ENCODE measurements at regions not wholly inside any gene's neighbourhood (a gene's known extent, or its start where the extent isn't known, plus 50 kb on each side); places are given as distances from the start of the nearest gene placed in this dataset.

DNA sequence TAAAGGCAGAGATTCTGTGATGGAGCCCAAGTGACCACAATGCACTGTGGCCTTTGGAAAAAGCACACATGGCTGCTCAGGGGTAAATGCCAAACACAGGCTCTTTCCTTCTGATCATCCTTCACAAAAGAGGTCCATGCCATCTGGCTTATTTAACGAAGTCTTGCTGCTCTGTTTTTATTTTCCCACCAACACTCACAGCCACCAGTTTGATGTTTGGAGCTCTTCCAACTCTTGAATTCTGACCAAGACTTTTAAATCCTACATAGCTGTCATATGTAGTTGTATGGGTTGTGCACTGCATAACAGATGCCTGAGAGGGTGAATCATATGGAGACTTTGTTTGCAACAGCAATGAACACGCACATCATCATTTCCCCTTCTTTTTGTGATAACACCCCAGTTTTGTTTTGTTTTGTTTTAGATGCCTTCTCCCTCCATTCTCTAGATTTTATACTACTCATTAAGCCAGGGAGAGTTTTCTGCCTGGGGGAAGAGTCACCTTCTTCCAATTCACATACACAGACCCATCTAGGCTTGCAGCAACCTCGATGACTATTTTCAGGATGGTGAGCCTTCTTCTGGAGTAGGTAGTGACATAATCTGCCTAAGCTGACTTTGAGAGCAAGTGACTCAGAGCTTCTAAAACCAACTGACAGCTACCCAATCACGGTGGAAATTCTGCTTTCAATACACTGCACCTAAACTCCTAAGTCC, 145.2 kb upstream of the WSCD2 start:
- DNase-seq, result no peak

DNA sequence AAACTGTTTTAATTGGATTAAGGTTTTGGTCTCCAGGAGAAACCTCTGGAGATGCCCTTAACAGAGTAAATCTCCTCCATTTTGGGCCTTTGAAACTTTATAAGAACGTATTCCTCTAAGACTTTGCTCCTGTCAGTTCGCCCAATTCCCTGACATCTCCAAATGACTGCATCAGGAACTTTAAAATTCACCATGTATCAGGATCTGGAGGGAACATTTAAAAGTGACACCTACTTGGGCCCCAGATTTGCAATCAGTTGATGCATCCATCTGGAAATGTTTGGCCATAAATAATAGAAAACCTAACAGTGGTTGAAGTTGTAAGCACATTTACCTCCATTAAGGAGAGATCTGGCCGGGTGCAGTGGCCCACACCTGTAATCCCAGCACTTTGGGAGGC, 144.1 kb upstream of the WSCD2 start:
- no peak for DNase-seq

DNA sequence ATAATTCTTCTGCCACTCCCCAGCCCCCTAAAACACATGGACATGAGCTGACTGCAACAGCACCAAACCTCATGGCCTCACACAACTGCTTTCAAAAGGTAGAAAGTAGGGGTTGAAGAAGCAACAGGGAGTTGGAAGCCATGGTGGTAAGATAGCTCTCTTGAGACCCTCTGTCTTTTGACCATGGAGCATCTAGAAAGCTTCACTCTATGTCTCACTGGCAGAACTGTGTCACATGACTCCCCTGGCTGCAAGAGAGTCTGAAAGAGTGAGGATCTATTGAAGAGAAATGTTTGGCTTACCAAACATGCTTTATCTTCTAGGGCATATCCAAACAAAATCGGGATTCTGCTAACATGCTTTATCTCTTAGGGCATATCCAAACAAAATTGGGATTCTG, 142.9 kb upstream of the WSCD2 start:
- DNase-seq, result no peak

DNA sequence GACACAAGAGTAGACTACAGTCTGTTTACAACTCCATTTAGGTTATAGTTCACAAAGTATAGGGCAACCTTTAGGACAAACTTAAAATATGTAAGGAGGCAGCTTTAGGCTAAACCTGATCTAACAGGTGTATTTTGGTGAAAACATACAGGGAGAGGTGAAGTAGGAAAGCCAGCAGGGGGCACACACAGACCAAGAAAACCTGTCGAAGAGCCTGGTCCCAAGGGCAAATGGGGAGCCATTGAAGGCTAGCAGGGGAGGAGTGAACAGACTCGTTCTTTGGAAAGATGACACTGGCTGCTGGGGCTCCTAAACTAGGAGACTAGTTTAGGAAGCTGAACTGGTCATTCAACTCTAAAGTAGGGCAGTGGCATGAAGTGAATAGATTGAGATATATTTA, 138.8 kb upstream of the WSCD2 start:
- DNase-seq, result peak; percentile 74

DNA sequence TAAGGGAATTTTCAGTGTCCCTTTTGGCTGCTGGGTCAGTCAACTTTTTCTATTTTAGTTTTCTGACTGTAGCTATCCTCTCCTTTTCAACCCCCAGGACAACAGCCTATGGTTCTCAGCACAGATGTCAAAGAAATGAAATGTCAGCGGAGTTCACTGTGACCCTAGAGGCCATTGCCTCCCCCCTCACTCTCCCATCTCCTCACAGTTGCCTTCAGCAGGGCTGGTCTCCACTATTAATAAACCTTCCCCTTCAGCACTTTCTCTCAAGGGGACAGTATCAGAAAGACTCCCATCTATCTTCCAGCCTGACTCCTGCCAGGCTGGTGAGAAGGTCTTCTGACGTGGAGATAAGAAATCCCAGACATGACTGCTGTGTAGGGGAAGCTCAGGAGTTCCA, 137.1 kb upstream of the WSCD2 start:
- no peak for DNase-seq

DNA sequence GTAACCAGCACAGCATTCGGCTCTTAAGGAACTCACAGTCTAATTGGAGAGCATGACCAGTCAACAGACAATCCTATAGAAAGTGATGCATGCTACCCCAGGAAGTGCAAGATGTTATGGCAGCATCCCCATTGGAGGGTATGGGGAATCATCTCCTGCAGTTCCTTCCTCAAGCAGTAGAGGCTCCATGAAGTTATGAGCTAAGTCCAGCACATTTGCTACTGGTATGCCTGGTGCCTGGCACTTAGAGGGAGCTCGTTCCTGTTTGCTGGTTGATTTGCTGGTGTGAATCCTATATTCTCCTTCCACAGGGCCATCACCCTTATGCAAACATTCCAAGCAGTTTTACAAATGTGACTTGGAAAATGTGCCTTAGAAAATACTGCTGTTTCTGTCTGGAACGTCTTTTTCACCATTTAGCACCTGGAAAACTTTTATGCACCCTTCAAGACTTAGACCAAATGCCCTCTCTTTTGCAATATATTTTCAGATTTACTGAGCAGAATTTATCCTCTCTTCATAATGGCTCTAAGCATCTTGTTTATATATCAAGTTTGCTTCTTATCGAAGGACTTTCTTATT, 136.1 kb upstream of the WSCD2 start:
- peak; percentile 58 for DNase-seq

DNA sequence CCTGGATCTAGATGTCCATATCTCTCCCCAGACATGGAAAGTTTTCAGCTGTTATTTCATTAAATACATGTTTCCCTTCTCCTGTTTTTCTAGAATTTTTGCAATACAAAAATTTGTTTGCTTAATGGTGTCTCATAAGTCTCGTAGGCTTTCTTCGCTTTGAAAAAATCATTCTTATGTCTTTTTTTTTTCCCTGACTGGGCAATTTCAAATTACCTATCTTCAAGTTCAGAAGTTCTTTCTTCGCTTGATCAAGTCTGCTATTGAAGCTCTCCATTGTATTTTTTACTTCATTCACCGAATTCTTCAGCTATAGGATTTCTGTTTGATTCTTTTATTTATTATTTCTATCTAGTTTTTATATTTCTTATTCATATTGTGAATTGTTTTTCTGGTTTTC, 130.2 kb upstream of the WSCD2 start:
- no peak for DNase-seq

DNA sequence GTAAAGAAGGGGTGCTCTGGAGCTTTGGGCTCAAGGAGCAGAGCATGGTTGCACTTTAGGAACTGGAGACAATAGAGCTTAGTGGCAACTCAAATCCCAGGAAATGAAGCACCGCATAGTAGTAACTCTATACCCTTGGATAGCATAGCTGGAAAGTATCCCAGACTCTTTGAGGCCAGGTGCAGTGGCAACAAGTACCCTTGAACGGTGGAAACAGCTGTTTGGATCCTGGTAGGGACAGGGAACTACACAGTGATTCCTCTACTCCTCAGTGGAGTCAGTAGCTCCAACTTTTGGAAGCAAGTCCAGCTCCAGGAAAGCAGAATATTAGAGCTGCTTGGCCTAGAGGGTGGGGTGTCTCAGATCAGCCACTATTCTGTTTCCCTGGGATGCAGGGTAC, 129.0 kb upstream of the WSCD2 start:
- no peak for DNase-seq

DNA sequence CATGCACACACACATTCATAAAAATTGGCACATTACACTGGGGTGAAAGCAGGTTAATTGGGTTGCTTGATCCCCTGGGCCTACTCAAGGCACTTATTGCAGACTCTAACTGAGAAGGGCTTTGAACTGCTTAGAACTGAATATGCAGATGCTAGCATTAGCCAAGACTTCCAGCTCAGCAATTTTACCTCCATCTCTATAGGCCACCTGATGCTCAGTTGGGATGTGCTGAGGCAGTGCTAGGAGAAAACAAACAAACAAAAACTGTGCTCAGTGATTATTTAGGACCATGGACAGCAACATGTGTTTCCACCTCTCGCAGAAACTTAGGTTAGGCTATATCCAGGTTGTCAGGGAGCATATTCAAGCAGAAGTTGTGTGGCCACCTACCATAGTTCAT, 124.8 kb upstream of the WSCD2 start:
- peak; percentile 50 for DNase-seq

DNA sequence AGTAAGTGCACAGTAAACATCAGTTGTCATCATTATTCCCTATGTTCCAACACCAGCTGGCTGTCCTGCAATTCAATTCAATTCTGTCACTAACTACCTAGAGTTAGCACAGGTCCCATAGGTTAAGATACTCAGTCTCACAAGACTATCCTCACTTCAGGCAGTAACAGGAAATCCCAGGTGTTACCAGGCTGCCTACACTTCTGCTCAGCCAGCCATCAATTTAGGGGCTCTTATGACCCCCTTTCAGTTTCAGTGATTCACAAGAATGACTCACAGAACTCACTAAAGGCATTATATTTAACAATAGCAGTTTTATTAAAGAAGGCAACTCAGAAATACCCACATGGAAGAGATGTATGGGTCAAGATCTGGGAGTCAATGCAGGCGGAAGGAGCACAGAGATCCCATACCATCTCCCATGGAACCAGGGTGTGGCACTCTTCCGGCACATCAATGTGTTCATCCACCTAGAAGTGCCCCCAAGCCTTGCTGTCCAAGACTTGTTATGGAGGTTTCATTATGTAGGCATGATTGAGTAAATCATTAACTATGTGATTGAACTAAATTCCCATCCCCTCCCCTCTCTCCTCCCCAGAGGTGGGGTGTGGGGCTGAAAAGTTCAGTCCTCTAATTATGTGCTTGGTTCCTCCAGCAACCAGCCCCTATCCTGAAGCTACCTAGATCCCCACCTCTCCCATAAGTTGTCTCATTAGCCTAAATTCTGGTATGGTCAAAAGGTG, 120.8 kb upstream of the WSCD2 start:
- no peak for DNase-seq

DNA sequence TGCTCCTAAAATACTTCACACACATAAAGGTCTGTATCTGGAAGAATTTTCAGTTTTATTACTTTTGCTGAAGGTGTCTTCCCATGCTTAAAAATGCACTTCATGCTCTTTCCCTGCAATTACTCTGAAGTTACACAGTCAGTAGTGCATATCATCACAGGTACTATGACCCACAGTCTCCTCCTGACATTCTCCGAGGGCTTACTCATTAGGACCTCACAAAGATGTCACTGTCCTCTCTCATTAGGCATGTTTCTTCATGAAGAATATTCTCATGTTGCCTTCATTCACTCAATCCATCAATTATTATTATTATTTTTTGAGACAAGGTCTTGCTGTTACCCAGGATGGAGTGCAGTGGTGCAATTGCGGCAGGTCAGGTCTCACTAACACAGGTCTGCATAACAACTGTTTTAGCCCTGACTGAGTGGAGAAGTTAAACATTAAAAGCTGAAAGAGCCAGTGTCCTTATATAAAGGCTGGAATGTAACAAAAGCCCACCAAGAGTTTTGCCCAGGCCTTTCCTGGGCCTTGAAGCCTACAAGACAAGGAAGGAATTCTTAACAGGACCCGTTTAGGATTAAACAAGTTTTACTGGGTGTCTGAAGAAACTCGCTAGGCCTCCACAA, 119.5 kb upstream of the WSCD2 start:
- DNase-seq, result no peak

DNA sequence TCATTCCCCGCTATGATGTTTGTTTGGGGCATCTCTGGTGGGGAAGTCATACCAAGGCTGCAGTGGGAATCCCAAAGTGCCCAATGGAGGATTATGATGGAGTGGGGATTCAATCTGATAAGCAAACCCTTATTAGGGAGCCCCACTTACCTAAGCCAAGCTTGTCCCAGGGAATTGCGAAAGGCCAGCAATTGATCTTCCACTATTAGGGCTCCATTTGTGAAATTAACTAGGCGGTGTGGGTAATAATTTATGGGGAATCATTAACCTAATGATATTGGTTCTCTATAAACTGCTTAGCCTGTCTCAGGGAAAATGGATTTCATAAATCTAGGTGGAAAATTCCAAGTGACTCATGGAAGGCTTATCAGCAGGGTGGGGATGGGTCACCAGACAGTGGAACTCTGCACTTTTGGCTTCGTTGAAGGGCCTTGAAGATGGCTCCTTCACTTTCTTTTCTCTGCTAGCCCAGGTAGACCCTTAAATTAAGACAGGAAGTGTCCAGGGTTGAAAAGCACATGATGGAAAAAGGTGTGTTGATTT, 113.0 kb upstream of the WSCD2 start:
- DNase-seq, result no peak

DNA sequence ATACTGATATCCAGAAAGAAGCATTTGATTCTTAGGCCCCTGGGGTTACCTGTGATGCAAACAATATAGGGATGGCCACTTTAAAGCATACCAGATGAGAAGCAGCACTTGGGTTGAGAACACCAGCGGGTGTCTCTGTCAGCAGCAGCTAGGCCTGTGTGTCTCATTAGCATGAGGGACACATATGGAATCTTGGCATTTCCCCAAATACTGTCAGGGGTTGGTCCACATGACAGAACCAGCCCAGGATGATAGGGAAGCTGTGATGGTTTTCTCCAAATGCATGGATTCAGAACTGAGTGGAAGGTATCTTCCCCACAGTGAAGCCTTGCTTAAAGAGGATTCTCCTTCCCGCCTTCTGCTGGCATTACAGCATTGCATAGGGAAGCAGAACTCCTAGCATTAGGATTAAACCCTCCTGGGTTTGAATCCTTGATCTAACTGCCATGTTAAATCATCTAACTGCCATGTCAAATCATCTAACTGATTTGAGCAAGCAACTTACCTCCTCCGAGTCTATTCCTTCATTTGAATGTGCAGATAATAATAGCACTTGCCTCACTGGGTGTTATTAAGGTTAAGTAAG, 111.5 kb upstream of the WSCD2 start:
- DNase-seq, result no peak

DNA sequence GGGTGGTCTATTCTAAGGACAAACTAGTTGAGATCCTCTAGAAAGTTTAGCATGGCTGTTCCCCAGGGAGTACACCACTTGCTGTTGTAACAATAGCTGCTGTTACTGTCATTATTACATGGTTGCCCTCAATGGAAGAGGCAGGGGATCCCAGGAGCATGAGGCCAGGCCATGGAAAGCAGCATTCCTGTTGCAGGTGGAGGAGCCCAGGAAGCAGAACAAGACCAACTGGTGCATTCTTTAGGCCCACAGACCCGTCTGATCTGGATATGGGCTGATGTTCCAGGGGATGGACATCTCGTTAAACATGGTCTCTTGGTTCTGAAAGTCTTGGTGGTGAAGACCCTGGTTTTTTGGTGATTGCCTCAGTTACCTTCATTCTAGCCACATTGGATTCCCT, 109.2 kb upstream of the WSCD2 start:
- DNase-seq, result no peak

DNA sequence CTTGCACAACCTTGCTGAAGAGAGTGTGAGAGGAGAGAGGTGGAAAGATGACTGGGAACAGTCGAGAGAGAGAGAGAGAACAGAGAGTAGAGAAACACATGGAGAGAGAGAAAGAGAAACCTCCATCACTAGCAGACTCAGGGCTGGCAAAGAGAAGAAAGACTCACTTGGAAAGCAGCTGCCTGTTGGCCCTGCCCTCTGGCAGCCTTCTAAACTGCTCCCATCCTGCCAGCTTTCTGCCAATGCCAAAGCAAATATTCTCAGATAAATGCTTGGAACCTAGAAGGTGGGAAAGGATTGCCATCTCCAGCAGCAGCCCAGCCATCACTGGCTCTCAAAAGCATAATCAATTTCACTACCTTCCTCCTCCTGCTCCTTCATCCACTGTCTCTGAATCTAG, 107.9 kb upstream of the WSCD2 start:
- no peak for DNase-seq

DNA sequence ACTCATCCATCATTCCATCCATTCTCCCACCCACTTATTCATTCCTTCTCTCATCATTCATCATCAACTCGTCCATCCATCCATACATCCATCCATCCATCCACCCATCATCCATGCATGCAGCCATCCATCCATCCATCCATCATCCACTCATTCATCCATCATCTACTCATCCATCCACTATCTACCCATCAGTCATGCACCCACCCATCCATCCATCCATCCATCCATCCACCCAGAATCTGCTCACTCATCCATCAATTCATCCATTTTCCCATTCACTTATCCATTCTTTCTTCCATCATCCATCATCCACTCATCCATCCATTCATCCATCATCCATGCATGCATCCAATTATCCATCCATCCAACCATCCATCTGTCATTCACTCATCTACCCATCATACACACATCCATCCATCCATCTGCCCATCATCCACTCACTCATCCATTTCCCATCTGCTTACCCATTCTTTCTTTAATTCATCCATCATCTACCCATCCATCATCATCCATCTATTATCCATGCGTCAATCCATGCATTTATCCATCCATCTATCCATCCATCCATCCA, 107.1 kb upstream of the WSCD2 start:
- DNase-seq, result no peak

DNA sequence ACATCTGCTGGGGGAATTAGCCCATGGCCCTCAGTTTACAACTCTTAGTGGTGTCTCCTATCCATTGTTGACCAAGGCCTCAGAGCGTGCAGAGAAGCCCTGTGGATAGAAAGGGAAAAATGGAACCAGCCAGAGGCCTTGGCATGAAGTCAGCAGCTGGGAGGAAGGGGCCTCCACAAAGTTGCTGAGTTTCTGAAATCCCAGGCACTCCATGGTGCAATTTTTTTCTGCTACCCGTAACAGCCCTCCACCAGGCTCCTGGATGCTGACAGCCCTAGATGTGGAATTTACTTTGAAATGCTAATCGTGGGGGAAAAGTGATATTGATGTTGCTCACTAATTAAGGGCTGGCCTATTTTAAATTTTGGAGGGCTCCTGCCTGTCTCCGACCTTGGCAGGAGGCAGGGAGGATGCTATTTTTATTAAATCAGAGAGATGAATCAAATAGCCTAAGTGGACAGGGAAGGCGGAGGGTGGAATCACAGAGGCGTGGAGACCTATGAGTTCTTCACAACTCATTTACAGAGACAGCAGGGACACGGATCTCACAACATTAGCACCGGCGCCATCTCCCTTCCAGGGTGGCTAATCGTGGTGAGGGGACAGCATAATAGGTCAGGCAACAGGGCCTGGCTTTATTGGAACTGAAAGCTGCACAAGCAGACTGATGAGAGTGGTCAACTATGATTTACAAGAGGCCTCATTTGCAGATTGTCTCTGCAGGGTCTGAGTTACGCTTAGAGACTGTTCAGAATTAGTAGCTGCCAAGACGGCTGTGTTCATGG, 99.8 kb upstream of the WSCD2 start:
- DNase-seq, result peak; percentile 79

DNA sequence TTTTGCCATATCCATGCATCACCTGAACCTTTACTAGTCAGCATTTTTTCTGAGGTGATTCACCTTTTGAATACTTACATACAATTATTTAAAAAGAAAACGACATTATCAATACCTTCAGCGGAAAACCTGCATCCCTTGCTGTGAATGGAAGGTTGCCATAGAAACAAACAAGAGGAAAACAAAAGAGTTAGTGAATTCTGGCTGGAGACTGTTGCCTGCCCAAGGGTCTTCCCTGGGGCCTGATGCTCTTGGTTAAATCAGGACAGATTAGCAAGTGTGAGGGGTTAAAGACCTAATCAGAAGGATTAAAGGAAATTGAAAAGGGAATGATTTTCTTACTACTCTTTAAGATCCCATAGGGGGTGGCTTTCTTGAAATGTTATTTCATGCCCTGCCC, 96.0 kb upstream of the WSCD2 start:
- no peak for DNase-seq

DNA sequence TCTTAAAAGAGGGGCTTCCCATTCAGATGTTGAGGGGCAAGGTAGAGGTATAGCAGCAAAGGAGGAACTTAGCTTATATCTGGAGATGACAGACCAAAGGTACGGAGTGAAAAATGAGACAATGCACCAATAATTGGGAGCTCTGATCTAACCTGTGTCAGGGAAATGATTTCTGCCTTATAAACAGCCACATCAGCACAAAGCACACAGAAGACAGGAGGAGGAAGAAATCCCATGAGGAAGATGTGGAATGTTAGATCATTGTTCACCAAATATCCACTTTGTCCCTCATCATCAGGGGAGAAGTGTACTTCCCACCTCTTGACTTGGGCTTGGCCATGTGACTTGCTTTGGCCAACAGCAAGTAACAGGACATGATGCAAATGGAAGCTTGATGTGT, 93.7 kb upstream of the WSCD2 start:
- DNase-seq, result no peak

DNA sequence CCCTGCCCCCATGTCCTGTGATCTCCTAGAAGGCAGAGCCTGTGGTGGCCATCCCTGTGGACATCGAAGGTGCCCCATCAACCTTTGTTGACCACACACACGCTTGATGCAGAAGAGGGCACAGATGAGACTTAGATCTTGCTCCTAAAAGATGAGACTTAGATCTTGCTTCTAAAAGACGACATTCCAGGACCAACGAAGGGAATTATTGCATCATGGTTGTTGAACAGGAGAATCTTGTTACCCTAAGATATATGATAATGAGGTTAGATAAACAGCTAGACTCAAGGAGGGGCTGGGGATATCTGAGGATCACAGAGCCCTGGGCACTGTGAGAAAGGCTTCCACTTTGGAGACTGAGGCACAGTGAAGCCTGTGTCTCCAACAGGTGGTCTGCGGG, 91.1 kb upstream of the WSCD2 start:
- DNase-seq, result no peak

DNA sequence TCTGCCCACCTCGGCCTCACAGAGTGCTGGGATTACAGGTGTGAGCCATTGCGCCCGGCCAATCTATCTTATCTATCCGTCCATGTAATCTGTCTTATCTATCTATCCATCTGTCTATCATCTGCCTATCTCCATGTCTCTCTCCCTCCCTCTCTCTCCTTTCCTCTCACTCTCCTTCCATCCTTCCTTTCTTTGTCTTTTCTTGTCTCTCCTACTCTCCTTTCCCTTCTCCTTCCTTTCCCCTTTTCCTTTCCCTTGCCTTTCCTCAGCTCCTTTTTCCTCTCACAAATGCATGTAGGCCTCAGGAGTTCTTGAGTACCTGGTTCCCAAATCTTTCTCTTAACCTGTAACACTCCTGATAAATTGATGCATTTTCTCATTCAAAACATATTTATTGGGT, 89.3 kb upstream of the WSCD2 start:
- no peak for DNase-seq

DNA sequence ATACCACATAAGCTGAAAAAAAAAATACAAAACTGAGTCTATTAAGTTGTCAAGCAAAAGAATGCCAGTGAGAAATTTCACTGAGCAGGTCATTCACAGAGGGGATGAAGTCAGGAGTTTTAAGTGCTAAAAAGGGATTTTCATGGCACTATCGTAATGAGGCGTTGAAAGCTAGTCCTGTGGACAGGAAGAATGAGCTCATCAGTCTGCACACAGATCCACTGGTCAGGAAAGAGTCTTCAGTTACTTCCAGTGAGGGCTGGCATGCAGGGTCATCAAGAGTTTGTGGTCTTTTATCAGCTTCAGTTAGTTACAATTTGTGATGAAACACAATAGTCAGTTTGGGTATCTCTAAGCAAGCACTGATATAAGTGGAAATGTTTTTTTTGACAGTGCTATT, 88.1 kb upstream of the WSCD2 start:
- DNase-seq, result no peak
